ENCODE measurements at regions not wholly inside any gene's neighbourhood (a gene's known extent, or its start where the extent isn't known, plus 50 kb on each side); places are given as distances from the start of the nearest gene placed in this dataset.
"Not testable (repeated sequence)": the region's sequence is repeated elsewhere in the genome, so short reads cannot be mapped to it uniquely, and the experiment has no call there.

DNA sequence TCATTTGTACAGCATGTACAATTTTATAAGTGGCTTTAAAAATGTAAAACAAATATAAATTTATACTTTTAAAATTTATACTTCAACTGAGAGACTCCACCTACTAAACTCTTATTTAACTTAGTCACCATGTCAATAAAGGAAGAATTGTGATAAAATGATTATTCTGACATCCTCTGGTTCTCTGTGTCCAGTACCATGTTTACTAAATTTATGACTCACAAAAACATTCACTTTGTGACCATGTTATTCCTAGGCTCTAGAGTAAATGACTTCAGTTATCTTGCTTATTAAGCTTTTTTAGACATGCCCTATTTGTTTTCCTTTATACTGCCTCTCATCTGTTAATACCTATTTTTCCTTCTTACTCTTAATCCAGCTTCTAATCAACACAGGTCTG, 959.6 kb upstream of the SLC39A10 start:
- H3K4me3 ChIP-seq (ENCODE audit: low read depth, low read length): no peak overlapping the region
- DNase-seq (ENCODE audit: low read depth): no peak
- TF ChIP-seq, protein P1, sequence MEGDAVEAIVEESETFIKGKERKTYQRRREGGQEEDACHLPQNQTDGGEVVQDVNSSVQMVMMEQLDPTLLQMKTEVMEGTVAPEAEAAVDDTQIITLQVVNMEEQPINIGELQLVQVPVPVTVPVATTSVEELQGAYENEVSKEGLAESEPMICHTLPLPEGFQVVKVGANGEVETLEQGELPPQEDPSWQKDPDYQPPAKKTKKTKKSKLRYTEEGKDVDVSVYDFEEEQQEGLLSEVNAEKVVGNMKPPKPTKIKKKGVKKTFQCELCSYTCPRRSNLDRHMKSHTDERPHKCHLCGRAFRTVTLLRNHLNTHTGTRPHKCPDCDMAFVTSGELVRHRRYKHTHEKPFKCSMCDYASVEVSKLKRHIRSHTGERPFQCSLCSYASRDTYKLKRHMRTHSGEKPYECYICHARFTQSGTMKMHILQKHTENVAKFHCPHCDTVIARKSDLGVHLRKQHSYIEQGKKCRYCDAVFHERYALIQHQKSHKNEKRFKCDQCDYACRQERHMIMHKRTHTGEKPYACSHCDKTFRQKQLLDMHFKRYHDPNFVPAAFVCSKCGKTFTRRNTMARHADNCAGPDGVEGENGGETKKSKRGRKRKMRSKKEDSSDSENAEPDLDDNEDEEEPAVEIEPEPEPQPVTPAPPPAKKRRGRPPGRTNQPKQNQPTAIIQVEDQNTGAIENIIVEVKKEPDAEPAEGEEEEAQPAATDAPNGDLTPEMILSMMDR (IDR thresholded peaks at IDR 0.05; ENCODE audit: insufficient read depth, low read depth, low read length): no peak

DNA sequence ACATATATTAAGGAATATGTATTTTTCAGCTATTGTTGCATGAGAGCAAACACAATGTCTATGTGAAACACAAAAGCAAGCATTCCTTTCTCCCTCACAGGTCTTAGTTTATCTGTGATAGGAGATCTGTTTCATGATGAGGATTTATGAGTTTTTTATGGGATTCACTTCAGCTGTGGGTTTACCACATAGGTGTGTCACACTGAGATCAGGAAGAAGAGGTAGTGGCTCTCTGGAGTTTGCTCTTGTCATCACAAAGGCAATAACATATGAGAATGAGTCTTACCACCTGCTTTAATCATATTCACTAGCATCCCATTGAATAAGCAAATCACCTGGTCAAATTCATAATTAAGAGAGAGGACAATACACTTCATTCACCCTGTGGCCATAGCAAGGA, 960.3 kb upstream of the SLC39A10 start:
- H3K4me3 ChIP-seq (ENCODE audit: low read depth, low read length): no peak overlapping the region
- TF ChIP-seq, protein P1 (IDR thresholded peaks at IDR 0.05; ENCODE audit: insufficient read depth, low read depth, low read length): no peak
- no peak for DNase-seq (ENCODE audit: low read depth)

DNA sequence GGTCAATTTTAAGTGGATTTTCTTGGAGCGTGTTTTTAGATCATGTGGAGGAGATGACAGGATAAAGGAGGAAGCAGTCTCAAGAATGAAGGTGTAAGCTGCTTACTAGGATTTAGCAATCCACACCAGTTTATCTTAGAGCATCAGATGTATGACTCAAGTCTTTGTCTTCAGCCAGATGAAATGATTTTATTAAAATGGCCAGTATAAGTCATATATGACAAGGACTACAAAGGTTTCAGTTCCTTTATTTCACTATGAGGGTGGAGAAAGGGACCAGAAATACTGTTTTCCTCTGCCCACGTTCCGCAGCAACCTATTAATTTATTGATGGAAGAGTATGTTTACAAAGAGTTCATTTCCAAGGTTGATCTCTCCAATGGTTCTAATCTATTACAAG, 970.5 kb upstream of the SLC39A10 start:
- TF ChIP-seq, protein P1 (IDR thresholded peaks at IDR 0.05; ENCODE audit: insufficient read depth, low read depth, low read length): no peak
- no peak for DNase-seq (ENCODE audit: low read depth)

DNA sequence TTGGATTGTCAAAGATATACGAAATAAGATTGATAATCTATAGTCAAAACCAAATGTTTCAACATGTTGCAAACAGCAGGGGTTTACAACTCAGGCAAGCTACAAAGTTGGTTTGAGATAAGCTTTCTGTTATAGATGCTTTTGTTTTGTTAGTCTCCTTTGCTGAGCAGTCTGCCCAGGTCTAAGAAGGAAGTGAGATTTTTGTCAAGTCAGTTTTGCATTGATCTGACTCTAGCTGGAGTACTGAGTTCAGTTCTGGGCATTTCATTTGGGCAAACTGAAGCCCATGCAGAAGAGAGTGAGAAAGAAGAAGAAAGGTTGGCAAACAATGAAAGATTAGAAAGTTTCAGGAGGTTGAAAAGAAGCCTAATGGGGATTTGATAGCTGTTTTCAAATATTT, 983.0 kb upstream of the SLC39A10 start:
- DNase-seq (ENCODE audit: low read depth): no peak
- no peak overlapping the region for H3K4me3 ChIP-seq (ENCODE audit: low read depth, low read length)
- TF ChIP-seq, protein P1 (IDR thresholded peaks at IDR 0.05; ENCODE audit: insufficient read depth, low read depth, low read length): no peak

More for the DNA sequence above, 970.5 kb upstream of the SLC39A10 start:
- no peak overlapping the region for H3K4me3 ChIP-seq (ENCODE audit: low read depth, low read length)

DNA sequence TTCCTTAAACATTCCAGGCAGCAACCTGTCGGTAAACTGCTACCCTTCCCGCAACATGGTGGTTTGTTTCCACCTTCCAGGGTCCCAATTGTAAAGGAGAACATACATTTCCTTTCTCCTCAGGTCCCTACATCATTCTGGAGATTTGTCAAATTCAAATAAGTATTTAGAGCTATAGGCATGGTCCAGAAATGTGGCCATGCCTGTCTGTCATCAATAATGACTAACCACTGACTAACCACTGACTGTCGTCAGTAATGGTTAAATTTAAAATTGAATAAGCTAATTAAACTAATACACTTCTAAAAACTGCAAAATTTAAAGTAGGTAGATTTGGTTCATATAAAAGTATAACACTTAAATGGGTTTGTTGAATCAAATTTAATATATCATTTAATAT, 984.0 kb upstream of the SLC39A10 start:
- H3K4me3 ChIP-seq (ENCODE audit: low read depth, low read length): no peak overlapping the region
- no peak for DNase-seq (ENCODE audit: low read depth)
- TF ChIP-seq, protein P1 (IDR thresholded peaks at IDR 0.05; ENCODE audit: insufficient read depth, low read depth, low read length): no peak

DNA sequence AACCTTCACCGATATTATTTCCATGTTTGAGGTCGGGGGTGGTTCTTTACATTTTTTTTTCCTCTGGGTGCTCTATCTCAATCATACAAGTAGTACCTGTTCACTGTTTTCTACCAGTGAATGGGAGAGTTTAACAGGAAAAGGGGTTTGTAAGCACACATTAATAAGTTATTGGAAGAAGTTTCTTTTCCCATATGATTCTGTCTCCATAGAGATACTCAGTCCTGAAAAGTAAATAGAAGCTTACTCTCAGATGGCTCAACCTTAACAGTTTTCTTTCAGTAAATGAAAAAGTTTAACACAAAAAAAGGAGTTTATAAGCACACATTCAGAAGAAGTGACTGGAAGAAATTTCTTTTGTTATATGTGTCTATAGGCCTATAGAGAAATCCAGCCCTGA, 995.6 kb upstream of the SLC39A10 start:
- TF ChIP-seq, protein P1 (IDR thresholded peaks at IDR 0.05; ENCODE audit: insufficient read depth, low read depth, low read length): no peak
- H3K4me3 ChIP-seq (ENCODE audit: low read depth, low read length): no peak overlapping the region
- no peak for DNase-seq (ENCODE audit: low read depth)

DNA sequence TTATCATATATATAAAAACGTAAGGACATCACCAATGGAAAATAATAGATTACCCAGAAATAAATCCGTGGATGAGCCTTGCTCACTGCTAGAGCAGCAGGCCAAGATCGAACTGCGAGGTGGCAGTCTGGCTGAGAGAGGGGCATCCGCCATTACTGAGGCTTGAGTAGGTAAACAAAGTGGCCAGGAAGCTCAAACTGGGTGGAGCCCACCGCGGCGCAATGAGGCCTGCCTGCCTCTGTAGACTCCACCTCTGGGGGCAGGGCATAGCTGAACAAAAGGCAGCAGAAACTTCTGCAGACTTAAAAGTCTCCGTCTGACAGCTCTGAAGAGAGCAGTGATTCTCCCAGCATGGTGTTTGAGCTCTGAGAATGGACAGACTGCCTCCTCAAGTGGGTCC, 1018.0 kb upstream of the SLC39A10 start:
- not testable (repeated sequence) for DNase-seq (ENCODE audit: low read depth); H3K4me3 ChIP-seq (ENCODE audit: low read depth, low read length)

Measured in fibroblast of villous mesenchyme (primary cell).